Heart left ventricle (tissue), 13 donors: ENCODE measurements at regions not wholly inside any gene's neighbourhood (a gene's known extent, or its start where the extent isn't known, plus 50 kb on each side); places are given as distances from the start of the nearest gene placed in this dataset.

ENCODE experiments used
- CTCF ChIP-seq, 12 donors: fragments of 200-600 bp; sonication (generic) in 4 of 12; IDR thresholded peaks; one replicate each; pipeline versions ENCODE4 v1.5.0 to v1.8.0; 2018 to 2022; ENCODE audit warnings: antibody characterized with exemption in 12 of 12, mild to moderate bottlenecking in 5 of 12
- POLR2A ChIP-seq, 2 donors: fragments of 450-650 bp; IDR thresholded peaks; one replicate each; pipeline ENCODE4 v1.6.1; 2017; ENCODE audit warnings: antibody characterized with exemption in 2 of 2, mild to moderate bottlenecking in 2 of 2, moderate library complexity in 2 of 2
- donor health status: ischemic (EF 13 %, LVEDD 7.1; RV severe dilation, severe dysfunction).
- donor health status: DM: no; HTN: yes; CAD: no.
- donor health status: DM: no; HTN: no; CAD: no.
- donor health status: ischemic (EF 25% LVEDD 6.9; RV normal size, moderate dysfunction).
- donor health status: ischemic (EF 25% LVEDD 5.7; RV mildly dilated, moderate dysfunction).
- donor health status: ischemic (EF 35%, LVEDD 5.7; RV mildly dilated, moderate dysfunction).
- donor health status: nonischemic (EF 11% LVEDD 7.7; RV severe dilation, severe dysfunction).
- donor health status: DM: yes; HTN: yes; CAD: no.
- donor health status: PGD.
- donor health status: ischemic (EF 29% LVEDD 5.4; RV normal size, mild dysfunction).
- donor health status: nonischemic (EF 23%, LVEDD 6.1; RV moderate dilation, normal function).

DNA sequence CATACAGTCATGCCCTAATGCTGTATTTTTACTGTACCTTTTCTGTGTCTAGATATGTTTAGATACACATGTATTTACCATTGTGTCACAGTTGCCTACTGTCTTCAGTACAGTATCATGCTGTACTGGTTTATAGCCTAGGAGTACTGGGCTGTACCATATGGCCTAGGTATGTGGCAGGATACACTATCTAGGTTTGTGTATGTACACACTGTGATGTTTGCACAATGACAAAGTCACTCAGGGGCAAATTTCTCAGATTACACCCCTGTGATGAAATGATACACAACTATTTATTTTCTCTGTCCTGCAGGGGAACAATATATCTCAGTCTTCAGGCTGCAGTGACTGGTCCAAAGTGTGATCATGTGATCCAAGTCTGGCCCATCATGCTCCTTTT is 1076.1 kb downstream of the VRK1 start:
- TF ChIP-seq CTCF (IDR thresholded peaks at IDR 0.05) (no peak), POLR2A (IDR thresholded peaks at IDR 0.05) (no peak)
